NCI-H2107 treated with DMSO at 0.1 percent for 48 hours (cell line): ENCODE measurements at regions not wholly inside any gene's neighbourhood (a gene's known extent, or its start where the extent isn't known, plus 50 kb on each side); places are given as distances from the start of the nearest gene placed in this dataset.
"Not testable (repeated sequence)": the region's sequence is repeated elsewhere in the genome, so short reads cannot be mapped to it uniquely, and the experiment has no call there.

Experiments
- DNase-seq: peaks from one replicate; lab custom pipeline; 2025; ENCODE audit not compliant: unreplicated experiment; lab: John Stamatoyannopoulos, UW

DNA sequence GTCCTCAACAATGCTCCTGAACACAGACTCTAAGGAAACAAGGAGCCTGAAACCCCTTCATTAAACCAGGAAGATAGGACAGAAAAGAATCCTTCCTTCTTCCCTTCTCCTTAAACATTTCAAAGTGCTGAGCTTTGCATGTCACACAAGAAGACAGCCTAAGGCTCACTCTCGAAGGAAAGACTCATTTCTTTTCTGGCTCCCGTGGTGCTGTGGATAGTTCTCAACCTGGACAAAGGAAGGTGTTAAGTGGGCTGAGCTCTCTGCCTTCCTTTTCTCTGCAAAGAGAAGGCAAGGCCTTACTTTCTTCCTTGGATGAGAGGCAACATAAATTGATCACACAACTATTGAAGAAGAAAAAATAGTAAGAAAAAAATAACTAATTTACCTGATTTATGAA lies 452.4 kb upstream of the DDI1 start:
- DNase-seq = no peak

GRCh38 chr11:103584720-103585119 lies 451.7 kb upstream of the DDI1 start:
- DNase-seq = no peak

DNA sequence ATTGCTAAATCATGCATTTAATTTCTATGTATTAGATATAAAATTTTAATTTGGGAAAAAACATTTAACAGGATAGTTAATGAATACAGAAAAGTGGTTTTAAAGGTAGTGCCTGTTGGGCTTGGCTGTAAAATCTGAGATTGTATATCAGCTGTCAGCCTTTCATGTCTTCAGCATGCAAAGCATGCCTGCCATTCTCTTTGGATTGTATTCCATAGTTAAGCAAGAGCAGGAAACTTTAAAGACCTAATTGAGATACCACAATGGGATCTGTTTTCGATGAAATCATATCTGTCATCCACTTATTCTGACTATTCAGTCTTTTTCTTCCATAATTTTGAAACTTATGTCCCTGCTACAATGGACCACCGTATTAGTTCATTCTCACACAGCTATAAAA lies 451.0 kb upstream of the DDI1 start:
- no peak for DNase-seq

DNA sequence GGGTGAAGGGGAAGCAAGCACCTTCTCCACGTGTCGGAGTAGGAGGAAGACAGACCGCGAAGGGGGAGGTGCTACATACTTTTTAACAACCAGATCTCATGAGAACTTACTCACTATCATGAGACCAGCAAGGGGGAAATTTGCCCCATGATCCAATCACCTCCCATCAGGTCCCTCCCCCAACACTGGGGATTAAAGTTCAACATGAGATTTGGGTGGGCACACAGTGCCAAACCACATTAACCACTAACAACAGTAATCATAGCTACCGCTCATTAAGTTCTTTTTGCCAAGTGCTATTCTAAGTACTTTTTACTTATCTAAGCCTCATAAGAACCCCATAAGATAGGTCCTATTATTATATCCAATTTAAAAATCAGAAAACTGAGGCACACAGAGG lies 450.5 kb upstream of the DDI1 start:
- no peak for DNase-seq

- peak; percentile 84 for DNase-seq
Measured at GRCh38 chr11:103586756-103587155, 449.7 kb upstream of the DDI1 start.

DNA sequence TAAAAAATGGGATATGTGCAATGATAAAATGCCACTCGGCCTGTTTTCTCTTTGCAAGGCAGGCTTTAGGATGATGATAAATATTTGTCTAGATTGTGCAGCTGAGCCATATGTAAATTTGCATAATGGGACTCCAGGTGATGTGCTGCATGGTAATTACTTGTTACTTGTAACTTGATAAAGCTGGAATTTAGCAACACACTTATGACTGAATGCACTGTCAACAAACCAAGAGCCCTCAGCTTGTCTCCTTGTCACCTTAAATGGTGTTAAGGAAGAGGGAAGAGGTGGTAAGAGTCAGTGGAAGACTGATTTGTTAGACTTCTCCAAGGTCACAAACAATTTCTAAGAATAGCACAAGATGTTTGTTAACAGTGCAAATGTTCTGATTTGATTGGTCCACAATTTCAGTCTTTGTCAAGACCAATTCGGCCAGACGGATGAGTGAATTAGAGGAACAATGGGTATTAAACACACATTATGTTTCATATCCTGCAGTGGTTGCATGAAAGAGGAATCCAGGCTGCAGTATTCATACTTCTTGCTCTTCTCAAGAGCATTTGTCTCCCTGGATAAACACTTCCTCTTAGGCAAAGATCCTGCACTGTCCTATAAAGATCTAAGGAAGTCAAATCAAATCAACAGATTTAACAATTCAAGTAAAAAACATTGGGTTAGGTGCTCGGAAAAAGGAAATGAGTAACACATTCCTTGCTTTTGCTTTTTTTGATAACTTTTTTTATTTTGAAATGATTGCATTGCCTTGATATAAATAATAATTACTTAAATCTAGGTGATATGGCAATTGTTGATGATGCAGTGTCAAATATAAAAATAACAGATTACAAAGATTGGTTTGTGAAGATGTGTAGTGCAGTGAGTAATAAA lies 448.3 kb upstream of the DDI1 start:
- peak; percentile 76 for DNase-seq

GRCh38 chr11:103591554-103591953 lies 444.9 kb upstream of the DDI1 start:
- no peak for DNase-seq

GRCh38 chr11:103594283-103594682 lies 442.2 kb upstream of the DDI1 start:
- no peak for DNase-seq

GRCh38 chr11:103596315-103596714 lies 440.1 kb upstream of the DDI1 start:
- no peak for DNase-seq

DNA sequence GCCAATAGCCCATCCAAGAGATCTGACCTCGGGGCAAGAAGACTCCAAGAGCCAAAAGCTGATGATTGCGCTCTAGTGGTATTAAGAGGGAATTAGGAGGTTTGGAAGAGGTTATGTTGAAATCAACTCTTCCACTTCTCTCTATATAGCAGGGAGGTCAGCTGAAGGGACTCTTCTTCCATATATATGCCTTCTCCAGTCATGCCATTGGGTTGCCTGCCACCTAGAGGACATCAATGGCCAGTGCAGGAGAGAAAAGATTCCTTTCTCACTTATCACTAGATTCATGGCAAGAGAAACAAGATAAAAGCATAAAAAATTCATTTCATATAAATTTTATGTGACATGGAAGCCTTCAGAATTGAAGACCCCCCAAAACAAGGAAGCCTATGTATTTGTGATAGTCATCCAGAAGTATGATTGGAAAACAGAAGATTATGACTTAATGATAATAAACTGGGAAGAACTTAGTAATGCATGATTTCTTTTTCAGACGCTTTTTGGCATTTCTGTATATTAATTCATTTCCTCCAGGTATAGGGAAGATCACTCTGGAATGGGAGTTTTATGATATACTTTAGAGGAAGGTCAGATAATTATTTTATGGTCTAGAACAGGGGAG lies 435.1 kb upstream of the DDI1 start:
- peak; percentile 49 for DNase-seq

DNA sequence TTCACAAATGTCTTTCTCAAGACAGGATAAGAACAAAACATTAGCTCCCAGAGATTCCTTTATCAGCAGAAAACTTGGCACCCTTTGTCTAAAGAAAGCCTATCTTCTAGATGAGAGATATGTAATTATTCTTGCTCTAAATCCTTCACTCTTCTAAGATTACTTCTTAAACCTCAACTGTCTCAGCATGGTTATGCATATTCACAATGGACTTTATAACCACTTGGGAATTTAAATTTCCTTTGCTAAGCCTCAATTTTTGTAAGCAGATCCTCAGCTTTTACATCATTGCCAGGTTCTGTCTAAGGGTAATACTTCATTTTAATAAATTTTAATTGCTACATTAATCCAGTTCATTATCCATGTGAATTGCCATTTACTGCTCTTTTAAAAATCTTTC lies 433.6 kb upstream of the DDI1 start:
- DNase-seq = no peak

GRCh38 chr11:103604310-103604709 lies 432.1 kb upstream of the DDI1 start:
- no peak for DNase-seq

- no peak for DNase-seq
Measured at GRCh38 chr11:103608566-103608965, 427.9 kb upstream of the DDI1 start.

- no peak for DNase-seq
Measured at GRCh38 chr11:103609117-103610066, 427.0 kb upstream of the DDI1 start.

- DNase-seq = no peak
Measured at GRCh38 chr11:103610435-103610834, 426.0 kb upstream of the DDI1 start.

GRCh38 chr11:103611526-103612260 lies 424.7 kb upstream of the DDI1 start:
- not testable (repeated sequence) for DNase-seq

GRCh38 chr11:103612451-103612850 lies 424.0 kb upstream of the DDI1 start:
- not testable (repeated sequence) for DNase-seq

- DNase-seq = not testable (repeated sequence)
Measured at GRCh38 chr11:103616586-103616985, 419.9 kb upstream of the DDI1 start.

GRCh38 chr11:103618528-103618927 lies 417.9 kb upstream of the DDI1 start:
- no peak for DNase-seq

DNA sequence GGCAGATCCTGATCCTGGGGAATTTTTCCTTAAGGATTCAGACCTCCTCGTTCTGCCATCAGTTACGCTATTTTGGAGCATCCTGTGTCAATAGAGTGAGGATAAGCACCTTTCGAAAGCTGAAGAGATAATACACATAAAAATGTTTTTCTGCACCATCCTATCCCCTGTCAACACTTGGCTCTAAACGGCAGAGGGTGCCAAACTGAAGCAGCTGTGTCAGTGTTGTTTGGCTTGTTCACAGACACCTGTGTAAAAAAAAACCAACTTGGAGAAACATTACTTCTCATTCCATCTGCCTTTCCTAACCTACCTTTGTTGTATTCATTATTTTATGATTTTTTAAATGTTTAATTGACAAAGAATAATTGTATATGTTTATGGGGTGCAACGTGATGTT lies 417.0 kb upstream of the DDI1 start:
- no peak for DNase-seq

DNA sequence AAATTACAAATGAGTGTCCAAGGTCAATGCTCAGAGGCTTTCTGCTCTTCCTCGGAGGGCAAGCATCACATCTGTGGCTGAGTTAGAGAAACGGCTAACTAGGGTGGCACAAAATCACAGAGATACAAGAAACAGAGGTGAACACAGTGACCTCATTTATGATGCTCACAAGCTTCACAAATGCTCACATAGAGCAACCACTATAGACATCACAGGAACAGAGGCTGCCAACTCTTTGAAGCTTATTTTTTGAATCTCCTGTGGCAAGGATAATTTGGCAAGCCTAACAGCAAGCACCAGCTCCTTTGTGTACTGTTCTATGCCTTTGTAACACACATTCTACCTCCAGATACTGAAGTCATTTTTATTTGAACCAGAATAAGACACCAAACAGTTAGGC lies 416.5 kb upstream of the DDI1 start:
- DNase-seq = no peak
